Gastrocnemius medialis (tissue), 4 donors: ENCODE measurements at regions not wholly inside any gene's neighbourhood (a gene's known extent, or its start where the extent isn't known, plus 50 kb on each side); places are given as distances from the start of the nearest gene placed in this dataset.

Experiments used
- POLR2A ChIP-seq, 2 donors: fragments of 450-650 bp; IDR thresholded peaks; one replicate each; pipeline ENCODE4 v1.6.1; 2017; ENCODE audit warnings: antibody characterized with exemption in 2 of 2, mild to moderate bottlenecking in 2 of 2, moderate library complexity in 2 of 2
- TF ChIP-seq, protein P1 (sequence below), 5 experiments: fragments of 450-650 bp in 3 of 5; fragments of 200-600 bp in 2 of 5; sonication (generic) in 2 of 5; IDR thresholded peaks in 4 of 5; conservative IDR thresholded peaks in 1 of 5; 1 replicate in 4 of 5; 2 replicates in 1 of 5; pipeline ENCODE4 v1.5.1; 2016 to 2019; ENCODE audit warnings: antibody characterized with exemption in 5 of 5, mild to moderate bottlenecking in 3 of 5, moderate library complexity in 3 of 5

DNA sequence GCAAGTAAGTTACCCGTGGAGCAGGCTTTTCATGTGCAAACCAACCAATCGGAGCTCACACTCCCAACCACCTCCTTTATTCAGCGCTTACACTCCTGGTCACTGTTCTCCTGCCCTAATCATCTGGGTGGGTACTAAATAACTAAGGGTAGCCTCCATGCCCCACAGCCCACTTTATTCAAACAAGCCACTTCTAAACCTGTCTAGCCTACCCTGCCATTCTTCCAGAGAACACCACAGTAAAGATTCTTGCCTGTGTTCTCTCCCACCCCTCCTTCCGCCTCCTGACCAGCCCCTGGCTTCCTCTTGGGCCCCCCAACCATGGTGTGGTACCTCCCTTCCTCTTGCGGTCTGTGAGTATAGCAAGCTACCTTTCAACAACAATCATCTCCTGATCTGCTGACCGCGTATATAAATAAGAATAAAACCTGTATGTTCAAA is 581.9 kb downstream of the VRK1 start:
- TF ChIP-seq, protein P1, sequence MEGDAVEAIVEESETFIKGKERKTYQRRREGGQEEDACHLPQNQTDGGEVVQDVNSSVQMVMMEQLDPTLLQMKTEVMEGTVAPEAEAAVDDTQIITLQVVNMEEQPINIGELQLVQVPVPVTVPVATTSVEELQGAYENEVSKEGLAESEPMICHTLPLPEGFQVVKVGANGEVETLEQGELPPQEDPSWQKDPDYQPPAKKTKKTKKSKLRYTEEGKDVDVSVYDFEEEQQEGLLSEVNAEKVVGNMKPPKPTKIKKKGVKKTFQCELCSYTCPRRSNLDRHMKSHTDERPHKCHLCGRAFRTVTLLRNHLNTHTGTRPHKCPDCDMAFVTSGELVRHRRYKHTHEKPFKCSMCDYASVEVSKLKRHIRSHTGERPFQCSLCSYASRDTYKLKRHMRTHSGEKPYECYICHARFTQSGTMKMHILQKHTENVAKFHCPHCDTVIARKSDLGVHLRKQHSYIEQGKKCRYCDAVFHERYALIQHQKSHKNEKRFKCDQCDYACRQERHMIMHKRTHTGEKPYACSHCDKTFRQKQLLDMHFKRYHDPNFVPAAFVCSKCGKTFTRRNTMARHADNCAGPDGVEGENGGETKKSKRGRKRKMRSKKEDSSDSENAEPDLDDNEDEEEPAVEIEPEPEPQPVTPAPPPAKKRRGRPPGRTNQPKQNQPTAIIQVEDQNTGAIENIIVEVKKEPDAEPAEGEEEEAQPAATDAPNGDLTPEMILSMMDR (IDR thresholded peaks at IDR 0.05 in 4 of 5, conservative IDR thresholded peaks at IDR 0.05 in 1 of 5): no peak
- no peak for TF ChIP-seq POLR2A (IDR thresholded peaks at IDR 0.05)
